Panc1 (cell line): ENCODE measurements at regions not wholly inside any gene's neighbourhood (a gene's known extent, or its start where the extent isn't known, plus 50 kb on each side); places are given as distances from the start of the nearest gene placed in this dataset.

Experiments
- ATAC-seq: fragments of 200-7000 bp; cut with Tn5 transposase; 2 replicates; pipeline ENCODE4 v1.9.1; 2020; ENCODE audit warnings: mild to moderate bottlenecking, moderate library complexity
- BruUV-seq: library from RNA; stranded (reverse); fragments of 400-500 nt; replicated peaks from 2 replicates; lab custom pipeline; 2021; lab: Mats Ljungman, UMichigan
- CTCF ChIA-PET: fragments of 300-600 bp; sonication (Branson Sonifier 250); formaldehyde crosslinking; loops from one replicate; lab custom pipeline; 2022; ENCODE audit warnings: antibody characterized with exemption; lab: Charles Lee
- POLR2A ChIA-PET: fragments of 300-600 bp; sonication (Branson Sonifier 250); formaldehyde crosslinking; loops from one replicate; lab custom pipeline; 2022; ENCODE audit warnings: antibody characterized with exemption; lab: Charles Lee
- DNase-seq: peaks from one replicate; pipeline ENCODE4 v3.0.0-alpha.2; 2010; ENCODE audit warnings: low read depth, low spot score
- H3K27ac ChIP-seq: 2 replicates; pipeline ENCODE4 v1.5.1; 2011; ENCODE audit warnings: mild to moderate bottlenecking, low read length, inconsistent platforms
- H3K27me3 ChIP-seq: fragments of 200-500 bp; sonication (Bioruptor generic); 2 replicates; pipeline ENCODE4 v1.6.0; 2014; ENCODE audit warnings: low read length, inconsistent platforms; ENCODE audit not compliant: control insufficient read depth, insufficient read depth
- H3K36me3 ChIP-seq: fragments of 200-500 bp; sonication (Bioruptor generic); 2 replicates; pipeline ENCODE4 v1.5.1; 2014; ENCODE audit warnings: inconsistent platforms, mild to moderate bottlenecking, low read length, moderate library complexity; ENCODE audit not compliant: control insufficient read depth, insufficient read depth
- H3K4me1 ChIP-seq: 2 replicates; pipeline ENCODE4 v1.5.1; 2011; ENCODE audit warnings: inconsistent platforms, mild to moderate bottlenecking, low read length, moderate library complexity; ENCODE audit not compliant: control insufficient read depth, insufficient read depth
- H3K4me3 ChIP-seq, 2 experiments: 2 replicates each; pipeline ENCODE4 v1.5.1; 2011 to 2012; ENCODE audit warnings: low read depth in 2 of 2, low read length in 2 of 2, mild to moderate bottlenecking in 2 of 2, inconsistent platforms in 1 of 2, moderate library complexity in 1 of 2
- H3K9me3 ChIP-seq: fragments of 200-500 bp; sonication (Bioruptor generic); 2 replicates; pipeline ENCODE4 v1.5.1; 2014; ENCODE audit warnings: low read depth, mild to moderate bottlenecking, inconsistent platforms, low read length, moderate library complexity; ENCODE audit not compliant: control insufficient read depth, insufficient read depth
- POLR2AphosphoS5 ChIP-seq: IDR thresholded peaks from 2 replicates; pipeline ENCODE4 v1.6.1; 2012; ENCODE audit warnings: mild to moderate bottlenecking, low read depth, low read length, moderate library complexity
- SIN3A ChIP-seq: IDR thresholded peaks from 2 replicates; pipeline ENCODE4 v1.6.1; 2012; ENCODE audit warnings: low read depth, mild to moderate bottlenecking, low read length, moderate library complexity, borderline replicate concordance; ENCODE audit not compliant: insufficient read depth
- TCF7L2 ChIP-seq: IDR thresholded peaks from 2 replicates; pipeline ENCODE4 v1.6.1; 2011; ENCODE audit warnings: mild to moderate bottlenecking, low read depth, low read length, inconsistent platforms
- in situ Hi-C: cut with HindIII; loops from 2 replicates; pipeline ENCODE4 v1.10.0; 2016; ENCODE audit warnings: low sequenced_read_pairs, low pct_unique_long_range_greater_than_20kb
- intact Hi-C: fragments of 100-400 bp; cut with micrococcal nuclease; formaldehyde crosslinking; loops from one replicate; pipeline ENCODE4 v1.10.0; 2022; ENCODE audit not compliant: unreplicated experiment
- TF ChIP-seq, protein P1 (sequence below), 2 experiments: IDR thresholded peaks; 2 replicates each; pipeline ENCODE4 v1.6.1; 2011 to 2012; ENCODE audit warnings: low read depth in 2 of 2, control low read depth in 1 of 2, low read length in 1 of 2, mild to moderate bottlenecking in 1 of 2, moderate library complexity in 1 of 2; ENCODE audit not compliant: insufficient read depth in 1 of 2
- TF ChIP-seq, protein P2 (sequence below): fragments of 450-650 bp; IDR thresholded peaks from 2 replicates; pipeline ENCODE4 v1.5.1; 2017; ENCODE audit warnings: mild to moderate bottlenecking

DNA sequence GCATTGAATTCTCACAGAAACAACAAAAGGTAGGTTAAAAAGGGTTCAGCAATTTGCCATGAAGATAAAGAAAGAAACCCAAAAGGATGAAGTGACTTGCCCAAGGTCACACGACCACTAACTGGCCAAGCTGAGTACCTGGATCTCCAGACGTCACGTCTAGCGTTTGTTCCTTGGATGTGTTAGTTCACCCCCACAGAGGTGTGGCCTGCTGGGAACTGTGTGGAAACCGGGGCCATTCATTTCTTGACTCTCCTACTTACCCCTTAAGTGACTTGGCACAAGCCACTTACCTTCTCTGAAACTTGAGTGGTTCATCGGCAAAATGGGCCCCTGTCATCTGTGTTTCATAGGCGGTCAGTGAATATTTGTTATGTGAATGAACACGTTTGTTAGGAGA, 244.3 kb upstream of the SLCO3A1 start:
- BruUV-seq = no TSS peak
- Histone ChIP-seq H3K27ac (no peak overlapping the region), H3K27me3 (no peaks in the 10 kb centered on the region), H3K36me3 (no peaks in the 10 kb centered on the region), H3K4me1 (no peaks in the 10 kb centered on the region), H3K4me3 (no peak overlapping the region), H3K9me3 (no peaks in the 10 kb centered on the region)
- ChIA-PET CTCF (no interaction called here), POLR2A (no interaction called here)
- TF ChIP-seq TCF7L2 (no peak), SIN3A (no peak), POLR2AphosphoS5 (no peak)
- TF ChIP-seq, protein P1, sequence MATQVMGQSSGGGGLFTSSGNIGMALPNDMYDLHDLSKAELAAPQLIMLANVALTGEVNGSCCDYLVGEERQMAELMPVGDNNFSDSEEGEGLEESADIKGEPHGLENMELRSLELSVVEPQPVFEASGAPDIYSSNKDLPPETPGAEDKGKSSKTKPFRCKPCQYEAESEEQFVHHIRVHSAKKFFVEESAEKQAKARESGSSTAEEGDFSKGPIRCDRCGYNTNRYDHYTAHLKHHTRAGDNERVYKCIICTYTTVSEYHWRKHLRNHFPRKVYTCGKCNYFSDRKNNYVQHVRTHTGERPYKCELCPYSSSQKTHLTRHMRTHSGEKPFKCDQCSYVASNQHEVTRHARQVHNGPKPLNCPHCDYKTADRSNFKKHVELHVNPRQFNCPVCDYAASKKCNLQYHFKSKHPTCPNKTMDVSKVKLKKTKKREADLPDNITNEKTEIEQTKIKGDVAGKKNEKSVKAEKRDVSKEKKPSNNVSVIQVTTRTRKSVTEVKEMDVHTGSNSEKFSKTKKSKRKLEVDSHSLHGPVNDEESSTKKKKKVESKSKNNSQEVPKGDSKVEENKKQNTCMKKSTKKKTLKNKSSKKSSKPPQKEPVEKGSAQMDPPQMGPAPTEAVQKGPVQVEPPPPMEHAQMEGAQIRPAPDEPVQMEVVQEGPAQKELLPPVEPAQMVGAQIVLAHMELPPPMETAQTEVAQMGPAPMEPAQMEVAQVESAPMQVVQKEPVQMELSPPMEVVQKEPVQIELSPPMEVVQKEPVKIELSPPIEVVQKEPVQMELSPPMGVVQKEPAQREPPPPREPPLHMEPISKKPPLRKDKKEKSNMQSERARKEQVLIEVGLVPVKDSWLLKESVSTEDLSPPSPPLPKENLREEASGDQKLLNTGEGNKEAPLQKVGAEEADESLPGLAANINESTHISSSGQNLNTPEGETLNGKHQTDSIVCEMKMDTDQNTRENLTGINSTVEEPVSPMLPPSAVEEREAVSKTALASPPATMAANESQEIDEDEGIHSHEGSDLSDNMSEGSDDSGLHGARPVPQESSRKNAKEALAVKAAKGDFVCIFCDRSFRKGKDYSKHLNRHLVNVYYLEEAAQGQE (IDR thresholded peaks at IDR 0.05; ENCODE audit: insufficient read depth in 1 of 2, low read depth in 2 of 2, low read length in 1 of 2) = no peak
- TF ChIP-seq, protein P2, sequence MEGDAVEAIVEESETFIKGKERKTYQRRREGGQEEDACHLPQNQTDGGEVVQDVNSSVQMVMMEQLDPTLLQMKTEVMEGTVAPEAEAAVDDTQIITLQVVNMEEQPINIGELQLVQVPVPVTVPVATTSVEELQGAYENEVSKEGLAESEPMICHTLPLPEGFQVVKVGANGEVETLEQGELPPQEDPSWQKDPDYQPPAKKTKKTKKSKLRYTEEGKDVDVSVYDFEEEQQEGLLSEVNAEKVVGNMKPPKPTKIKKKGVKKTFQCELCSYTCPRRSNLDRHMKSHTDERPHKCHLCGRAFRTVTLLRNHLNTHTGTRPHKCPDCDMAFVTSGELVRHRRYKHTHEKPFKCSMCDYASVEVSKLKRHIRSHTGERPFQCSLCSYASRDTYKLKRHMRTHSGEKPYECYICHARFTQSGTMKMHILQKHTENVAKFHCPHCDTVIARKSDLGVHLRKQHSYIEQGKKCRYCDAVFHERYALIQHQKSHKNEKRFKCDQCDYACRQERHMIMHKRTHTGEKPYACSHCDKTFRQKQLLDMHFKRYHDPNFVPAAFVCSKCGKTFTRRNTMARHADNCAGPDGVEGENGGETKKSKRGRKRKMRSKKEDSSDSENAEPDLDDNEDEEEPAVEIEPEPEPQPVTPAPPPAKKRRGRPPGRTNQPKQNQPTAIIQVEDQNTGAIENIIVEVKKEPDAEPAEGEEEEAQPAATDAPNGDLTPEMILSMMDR = no peak
- intact Hi-C loops = loop anchor here (10.0 kb wide), 1 partner anchor 294 kb away; no protein-coding TSS in a partner anchor
- DNase-seq = no peak
- in situ Hi-C loops = no loop called here
- ATAC-seq = no peak

DNA sequence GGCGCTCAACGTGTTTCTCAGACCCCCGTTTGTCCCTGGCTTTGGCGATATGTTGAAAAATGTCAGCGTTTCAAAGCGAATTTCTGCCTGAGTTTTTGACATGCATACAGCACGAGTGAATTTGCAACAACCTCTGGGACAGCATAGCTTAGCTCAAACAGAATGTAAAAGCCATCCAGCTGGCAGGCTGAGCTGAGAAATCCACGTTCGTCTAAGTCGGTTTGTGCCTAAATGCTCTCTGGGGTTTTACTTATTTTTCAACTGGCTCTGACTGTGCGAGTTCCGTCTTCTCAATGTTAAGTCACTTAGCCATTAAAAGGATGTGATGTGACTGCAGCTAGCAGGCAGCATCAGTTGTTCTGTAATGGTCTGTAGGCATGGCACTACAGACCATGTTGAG, 243.5 kb upstream of the SLCO3A1 start:
- ChIA-PET POLR2A (no interaction called here), CTCF (no interaction called here)
- H3K27ac ChIP-seq = no peak overlapping the region
- DNase-seq (no peak), ATAC-seq (no peak)
- BruUV-seq = no TSS peak
- no peaks in the 10 kb centered on the region for H3K9me3 ChIP-seq
- H3K27me3 ChIP-seq = no peaks in the 10 kb centered on the region
- in situ Hi-C loops = no loop called here
- H3K4me3 ChIP-seq = no peak overlapping the region
- no peaks in the 10 kb centered on the region for H3K4me1 ChIP-seq
- TF ChIP-seq TCF7L2 = no peak
- TF ChIP-seq, protein P1 (IDR thresholded peaks at IDR 0.05; ENCODE audit: insufficient read depth in 1 of 2, low read depth in 2 of 2, low read length in 1 of 2) = no peak
- TF ChIP-seq, protein P2 = no peak
- no peak for TF ChIP-seq SIN3A
- TF ChIP-seq POLR2AphosphoS5 = no peak
- intact Hi-C loops = loop anchor here (10.0 kb wide), 1 partner anchor 295 kb away; no protein-coding TSS in a partner anchor
- H3K36me3 ChIP-seq = no peaks in the 10 kb centered on the region
